Naive B cell (primary cell): ENCODE measurements at regions not wholly inside any gene's neighbourhood (a gene's known extent, or its start where the extent isn't known, plus 50 kb on each side); places are given as distances from the start of the nearest gene placed in this dataset.

ENCODE experiments used
- ATAC-seq, 2 donors: fragments of 150-1000 bp; cut with Tn5 transposase; 2 replicates each; pipeline ENCODE4 v1.10.0; 2021; ENCODE audit warnings: low read depth in 2 of 2, mild to moderate bottlenecking in 2 of 2, moderate library complexity in 2 of 2
- DNase-seq: peaks from one replicate; pipeline ENCODE4 v3.0.0; 2022
- H3K27ac Mint-ChIP-seq, 6 donors: one replicate each; pipeline ENCODE4 v1.8.0; 2020 to 2022; ENCODE audit warnings: mild to moderate bottlenecking in 6 of 6, mixed read lengths in 6 of 6, moderate library complexity in 5 of 6, inconsistent platforms in 2 of 6
- H3K27me3 Mint-ChIP-seq, 3 donors: one replicate each; pipeline ENCODE4 v1.8.0; 2021 to 2022; ENCODE audit warnings: mixed read lengths in 3 of 3, mild to moderate bottlenecking in 1 of 3
- H3K36me3 Mint-ChIP-seq, 2 donors: one replicate each; pipeline ENCODE4 v1.8.0; 2020 to 2022; ENCODE audit warnings: mixed read lengths in 2 of 2, inconsistent platforms in 1 of 2, mild to moderate bottlenecking in 1 of 2
- H3K4me1 Mint-ChIP-seq, 3 donors: one replicate each; pipeline ENCODE4 v1.8.0; 2020 to 2022; ENCODE audit warnings: mixed read lengths in 3 of 3, inconsistent platforms in 1 of 3, mild to moderate bottlenecking in 1 of 3, moderate library complexity in 1 of 3
- H3K4me3 Mint-ChIP-seq, 8 donors: one replicate each; pipeline ENCODE4 v1.8.0; 2020 to 2022; ENCODE audit warnings: mild to moderate bottlenecking in 8 of 8, mixed read lengths in 8 of 8, moderate library complexity in 8 of 8, inconsistent platforms in 2 of 8
- H3K9me3 Mint-ChIP-seq, 7 donors: one replicate each; pipeline ENCODE4 v1.8.0; 2020 to 2022; ENCODE audit warnings: mixed read lengths in 7 of 7, mild to moderate bottlenecking in 5 of 7, inconsistent platforms in 2 of 7, moderate library complexity in 1 of 7

GRCh38 chr21:16796776-16797175 is 716.1 kb upstream of the CXADR start:
- no peak for ATAC-seq
- H3K27ac Mint-ChIP-seq = no peak overlapping the region
- no peaks in the 10 kb centered on the region for H3K36me3 Mint-ChIP-seq

DNA sequence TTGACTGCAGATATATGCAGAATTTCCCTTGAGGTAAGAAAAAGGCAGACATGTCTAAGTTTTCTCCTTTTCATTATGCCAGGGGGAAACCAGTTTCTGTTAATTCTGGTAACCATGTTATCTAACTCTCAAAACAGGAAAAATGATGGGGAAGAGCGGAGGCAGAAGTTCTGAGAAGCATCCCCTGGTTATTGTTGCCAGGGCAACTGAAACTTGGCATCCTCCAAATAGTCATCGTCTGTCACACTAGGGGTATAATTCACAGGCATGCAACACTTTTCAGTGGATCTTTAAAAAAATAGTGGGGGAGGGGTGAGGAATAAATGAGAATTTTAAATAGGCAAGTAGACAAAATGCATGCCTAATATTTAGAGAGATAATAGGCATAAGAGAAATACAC is 715.3 kb upstream of the CXADR start:
- Mint-ChIP-seq H3K4me3 (no peak overlapping the region), H3K27me3 (no peaks in the 10 kb centered on the region), H3K36me3 (no peaks in the 10 kb centered on the region), H3K9me3 (peaks cover 0 to 6% (median 3%) of the 10 kb centered on the region in 7 donors), H3K27ac (no peak overlapping the region), H3K4me1 (no peaks in the 10 kb centered on the region)
- DNase-seq (no peak), ATAC-seq (no peak)

More at GRCh38 chr21:16796776-16797175, 716.1 kb upstream of the CXADR start:
- no peak overlapping the region for H3K4me3 Mint-ChIP-seq
- DNase-seq = no peak
- H3K9me3 Mint-ChIP-seq = peaks cover 0 to 6% (median 3%) of the 10 kb centered on the region in 7 donors
- no peaks in the 10 kb centered on the region for H3K27me3 Mint-ChIP-seq
- H3K4me1 Mint-ChIP-seq = no peaks in the 10 kb centered on the region

DNA sequence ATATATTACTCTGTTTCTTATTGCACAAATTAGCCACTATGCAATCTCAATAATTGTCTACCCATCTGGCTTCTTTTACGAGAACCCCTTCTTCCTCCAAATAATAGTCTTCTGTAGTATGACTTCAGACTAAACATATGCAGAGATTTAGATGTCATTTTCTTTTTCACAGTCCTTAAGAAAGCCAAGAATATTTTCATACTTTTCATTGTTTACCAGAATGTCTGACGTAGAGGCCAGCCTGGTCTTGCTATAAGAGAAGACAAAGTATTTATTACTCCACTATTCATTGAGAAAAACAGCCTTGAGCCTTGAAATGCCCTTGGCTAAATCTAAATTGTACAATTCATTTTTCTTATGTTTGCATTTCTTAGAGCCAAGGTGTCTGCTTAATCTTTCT is 714.9 kb upstream of the CXADR start:
- Mint-ChIP-seq H3K27me3 (no peaks in the 10 kb centered on the region), H3K36me3 (no peaks in the 10 kb centered on the region), H3K9me3 (peaks cover 0 to 6% (median 3%) of the 10 kb centered on the region in 7 donors), H3K4me3 (no peak overlapping the region), H3K4me1 (no peaks in the 10 kb centered on the region), H3K27ac (no peak overlapping the region)
- DNase-seq (no peak), ATAC-seq (no peak)

GRCh38 chr21:16800536-16801275 is 712.1 kb upstream of the CXADR start:
- ATAC-seq = no peak
- no peaks in the 10 kb centered on the region for H3K27me3 Mint-ChIP-seq
- H3K9me3 Mint-ChIP-seq = peaks cover 2 to 18% (median 9%) of the 10 kb centered on the region in 7 donors
- H3K36me3 Mint-ChIP-seq = peaks cover 0 to 7% of the 10 kb centered on the region in 2 donors
- H3K4me3 Mint-ChIP-seq = no peak overlapping the region
- no peaks in the 10 kb centered on the region for H3K4me1 Mint-ChIP-seq
- no peak for DNase-seq
- H3K27ac Mint-ChIP-seq = no peak overlapping the region

GRCh38 chr21:16811011-16811410 is 701.8 kb upstream of the CXADR start:
- no peak overlapping the region for H3K27ac Mint-ChIP-seq
- H3K4me3 Mint-ChIP-seq = no peak overlapping the region
- H3K9me3 Mint-ChIP-seq = peaks cover 0 to 14% (median 9%) of the 10 kb centered on the region in 7 donors
- ATAC-seq = no peak
- DNase-seq = no peak
- no peaks in the 10 kb centered on the region for H3K4me1 Mint-ChIP-seq
- H3K27me3 Mint-ChIP-seq = no peaks in the 10 kb centered on the region
- no peaks in the 10 kb centered on the region for H3K36me3 Mint-ChIP-seq

- H3K9me3 Mint-ChIP-seq = peaks cover 0 to 15% (median 7%) of the 10 kb centered on the region in 7 donors
Observed at GRCh38 chr21:16811970-16812369, 700.9 kb upstream of the CXADR start.

GRCh38 chr21:16815243-16815642 is 697.6 kb upstream of the CXADR start:
- ATAC-seq = no peak

More at GRCh38 chr21:16811970-16812369, 700.9 kb upstream of the CXADR start:
- Mint-ChIP-seq H3K27ac (no peak overlapping the region), H3K36me3 (no peaks in the 10 kb centered on the region), H3K4me1 (no peaks in the 10 kb centered on the region), H3K4me3 (no peak overlapping the region), H3K27me3 (no peaks in the 10 kb centered on the region)
- DNase-seq (no peak), ATAC-seq (no peak)

DNA sequence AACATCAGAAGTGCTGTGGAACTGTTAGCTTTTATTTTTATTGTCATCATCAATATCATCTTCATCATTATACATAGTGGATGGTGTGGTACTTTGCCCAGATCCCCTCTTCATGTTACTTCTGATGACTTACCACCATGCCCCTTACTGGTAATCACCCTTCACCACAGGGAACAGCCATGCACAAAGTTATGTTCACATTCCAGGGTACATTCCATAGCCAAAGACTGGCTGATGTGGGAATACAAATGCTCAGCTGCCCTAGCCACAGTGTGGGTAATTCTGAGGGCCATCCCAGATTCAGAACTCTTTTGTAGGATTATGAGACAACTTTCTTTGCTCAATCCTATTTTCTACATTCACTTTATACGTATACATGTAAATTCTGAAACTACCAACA is 691.3 kb upstream of the CXADR start:
- no peak for ATAC-seq
- Mint-ChIP-seq H3K4me1 (no peaks in the 10 kb centered on the region), H3K9me3 (peaks cover 6 to 15% (median 12%) of the 10 kb centered on the region in 7 donors), H3K36me3 (no peaks in the 10 kb centered on the region), H3K4me3 (no peak overlapping the region), H3K27ac (no peak overlapping the region), H3K27me3 (no peaks in the 10 kb centered on the region)
- no peak for DNase-seq

More at GRCh38 chr21:16815243-16815642, 697.6 kb upstream of the CXADR start:
- Mint-ChIP-seq H3K27ac (no peak overlapping the region), H3K9me3 (peaks cover 2 to 24% (median 7%) of the 10 kb centered on the region in 7 donors), H3K4me1 (no peaks in the 10 kb centered on the region), H3K4me3 (no peak overlapping the region), H3K36me3 (no peaks in the 10 kb centered on the region), H3K27me3 (no peaks in the 10 kb centered on the region)
- no peak for DNase-seq

DNA sequence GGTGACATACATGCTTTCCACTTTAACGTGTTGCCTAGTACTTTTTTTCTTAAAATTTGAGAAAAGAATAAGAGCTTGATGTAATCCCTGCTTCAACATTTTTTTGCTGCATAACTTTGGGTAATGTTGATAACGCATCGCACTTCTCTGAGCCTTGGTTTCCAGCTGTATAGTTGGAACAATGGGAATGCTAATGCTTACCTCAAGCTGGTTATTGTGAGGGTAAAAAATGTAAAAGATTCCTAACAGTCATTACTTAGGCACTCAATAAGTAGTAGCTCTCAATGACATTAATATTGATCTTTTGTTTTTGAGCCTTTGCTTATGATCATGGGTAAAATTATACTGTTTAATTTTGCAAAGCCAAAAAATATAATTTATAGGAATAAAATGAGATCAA is 683.3 kb upstream of the CXADR start:
- Mint-ChIP-seq H3K4me3 (no peak overlapping the region), H3K9me3 (peaks cover 0 to 9% (median 2%) of the 10 kb centered on the region in 7 donors), H3K27me3 (no peaks in the 10 kb centered on the region), H3K36me3 (no peaks in the 10 kb centered on the region), H3K27ac (no peak overlapping the region), H3K4me1 (no peaks in the 10 kb centered on the region)
- DNase-seq = no peak
- no peak for ATAC-seq

DNA sequence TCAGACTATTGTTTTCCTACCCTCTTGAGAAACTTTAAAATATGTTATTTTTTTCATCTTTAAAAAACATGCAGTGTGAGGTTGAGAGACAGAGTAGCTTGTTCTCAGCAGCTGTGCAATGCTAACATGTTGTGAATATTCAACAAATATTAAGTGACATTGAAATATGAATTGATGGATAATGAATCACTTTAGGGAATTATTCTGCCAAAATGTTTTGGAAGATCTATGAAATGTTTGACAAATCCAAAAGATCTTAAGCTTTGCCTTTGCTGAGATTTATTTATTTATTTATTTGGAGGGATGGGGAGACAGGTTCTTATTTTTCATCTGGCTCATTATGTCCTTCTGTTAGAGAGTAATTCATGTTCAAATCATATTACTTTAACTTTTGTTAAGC is 680.1 kb upstream of the CXADR start:
- ATAC-seq = no peak
- peaks cover 0 to 2% (median 0%) of the 10 kb centered on the region in 7 donors for H3K9me3 Mint-ChIP-seq

GRCh38 chr21:16834791-16835190 is 678.1 kb upstream of the CXADR start:
- Mint-ChIP-seq H3K4me3 (no peak overlapping the region), H3K27me3 (no peaks in the 10 kb centered on the region), H3K4me1 (no peaks in the 10 kb centered on the region), H3K36me3 (no peaks in the 10 kb centered on the region), H3K9me3 (peaks cover 0 to 1% (median 0%) of the 10 kb centered on the region in 7 donors), H3K27ac (no peak overlapping the region)
- ATAC-seq (no peak), DNase-seq (no peak)

More for the DNA sequence above, 680.1 kb upstream of the CXADR start:
- no peak for DNase-seq
- Mint-ChIP-seq H3K27ac (no peak overlapping the region), H3K4me3 (no peak overlapping the region), H3K27me3 (no peaks in the 10 kb centered on the region), H3K36me3 (no peaks in the 10 kb centered on the region), H3K4me1 (no peaks in the 10 kb centered on the region)

GRCh38 chr21:16837321-16837720 is 675.5 kb upstream of the CXADR start:
- no peaks in the 10 kb centered on the region for H3K27me3 Mint-ChIP-seq
- no peaks in the 10 kb centered on the region for H3K4me1 Mint-ChIP-seq
- peaks cover 0 to 1% (median 0%) of the 10 kb centered on the region in 7 donors for H3K9me3 Mint-ChIP-seq
- ATAC-seq (no peak), DNase-seq (no peak)
- H3K27ac Mint-ChIP-seq = no peak overlapping the region
- H3K36me3 Mint-ChIP-seq = no peaks in the 10 kb centered on the region
- H3K4me3 Mint-ChIP-seq = no peak overlapping the region

DNA sequence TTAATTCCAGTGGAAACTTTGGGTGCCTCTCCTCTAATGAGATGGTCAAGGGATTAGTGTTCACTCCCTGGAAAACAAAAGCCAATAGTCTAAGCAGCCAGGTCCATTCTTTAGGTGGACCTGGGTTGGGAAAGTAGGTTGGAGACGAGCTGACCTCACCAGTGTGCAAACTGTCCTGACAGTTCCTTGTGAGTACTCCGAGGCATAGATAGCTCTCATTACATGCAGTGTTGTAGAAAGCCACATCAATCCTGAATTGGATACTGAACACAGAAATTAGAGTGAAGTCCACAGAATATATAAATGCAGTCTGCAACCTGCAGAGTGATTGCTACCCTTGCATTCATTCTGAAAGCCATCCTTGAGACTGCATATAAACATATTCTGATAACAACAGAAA is 675.1 kb upstream of the CXADR start:
- Mint-ChIP-seq H3K4me1 (no peaks in the 10 kb centered on the region), H3K36me3 (no peaks in the 10 kb centered on the region), H3K9me3 (peaks cover 0 to 1% (median 0%) of the 10 kb centered on the region in 7 donors), H3K27ac (no peak overlapping the region), H3K27me3 (no peaks in the 10 kb centered on the region), H3K4me3 (no peak overlapping the region)
- no peak for DNase-seq
- ATAC-seq = no peak

- H3K36me3 Mint-ChIP-seq = no peaks in the 10 kb centered on the region
- no peaks in the 10 kb centered on the region for H3K4me1 Mint-ChIP-seq
- no peak overlapping the region for H3K4me3 Mint-ChIP-seq
- peaks cover 0 to 1% (median 0%) of the 10 kb centered on the region in 7 donors for H3K9me3 Mint-ChIP-seq
- no peak overlapping the region for H3K27ac Mint-ChIP-seq
- no peaks in the 10 kb centered on the region for H3K27me3 Mint-ChIP-seq
- no peak for DNase-seq
- no peak for ATAC-seq
Observed at GRCh38 chr21:16838331-16838730, 674.5 kb upstream of the CXADR start.
